ENCODE measurements at regions not wholly inside any gene's neighbourhood (a gene's known extent, or its start where the extent isn't known, plus 50 kb on each side); places are given as distances from the start of the nearest gene placed in this dataset.

DNA sequence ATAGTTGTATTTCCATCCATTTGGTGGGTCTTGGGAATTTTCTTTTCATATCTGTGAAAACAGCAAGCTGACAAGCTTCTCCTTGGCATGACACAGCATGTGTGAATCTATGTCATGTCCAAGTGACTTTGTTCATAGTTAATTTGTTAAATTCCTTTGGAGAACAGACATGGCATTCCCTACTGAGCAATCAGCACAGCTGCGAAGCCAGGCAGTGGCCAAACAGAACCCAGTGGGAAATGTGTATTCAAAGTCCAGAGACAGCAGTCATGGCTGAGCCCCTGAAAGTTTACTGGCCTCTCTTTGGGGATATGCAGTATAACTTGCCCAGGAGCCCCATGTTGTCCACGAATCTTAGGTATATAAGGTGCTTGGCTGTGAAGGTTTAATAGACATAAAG is 474.7 kb downstream of the NKX6-1 start:
- TF ChIP-seq, protein P1, sequence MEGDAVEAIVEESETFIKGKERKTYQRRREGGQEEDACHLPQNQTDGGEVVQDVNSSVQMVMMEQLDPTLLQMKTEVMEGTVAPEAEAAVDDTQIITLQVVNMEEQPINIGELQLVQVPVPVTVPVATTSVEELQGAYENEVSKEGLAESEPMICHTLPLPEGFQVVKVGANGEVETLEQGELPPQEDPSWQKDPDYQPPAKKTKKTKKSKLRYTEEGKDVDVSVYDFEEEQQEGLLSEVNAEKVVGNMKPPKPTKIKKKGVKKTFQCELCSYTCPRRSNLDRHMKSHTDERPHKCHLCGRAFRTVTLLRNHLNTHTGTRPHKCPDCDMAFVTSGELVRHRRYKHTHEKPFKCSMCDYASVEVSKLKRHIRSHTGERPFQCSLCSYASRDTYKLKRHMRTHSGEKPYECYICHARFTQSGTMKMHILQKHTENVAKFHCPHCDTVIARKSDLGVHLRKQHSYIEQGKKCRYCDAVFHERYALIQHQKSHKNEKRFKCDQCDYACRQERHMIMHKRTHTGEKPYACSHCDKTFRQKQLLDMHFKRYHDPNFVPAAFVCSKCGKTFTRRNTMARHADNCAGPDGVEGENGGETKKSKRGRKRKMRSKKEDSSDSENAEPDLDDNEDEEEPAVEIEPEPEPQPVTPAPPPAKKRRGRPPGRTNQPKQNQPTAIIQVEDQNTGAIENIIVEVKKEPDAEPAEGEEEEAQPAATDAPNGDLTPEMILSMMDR (IDR thresholded peaks at IDR 0.05): no peak
- H3K36me3 ChIP-seq: no peaks in the 10 kb centered on the region
- H3K27me3 ChIP-seq: no peaks in the 10 kb centered on the region
- no peaks in the 10 kb centered on the region for H3K4me1 ChIP-seq
- no peak overlapping the region for H3K27ac ChIP-seq
- intact Hi-C loops (cut with DNase I; ENCODE audit: low total_unique reads): no loop called here
- H3K9me3 ChIP-seq: peaks cover 0 to 3% (median 0%) of the 10 kb centered on the region in 3 donors
- H3K4me3 ChIP-seq: no peak overlapping the region
- DNase-seq: no peak

DNA sequence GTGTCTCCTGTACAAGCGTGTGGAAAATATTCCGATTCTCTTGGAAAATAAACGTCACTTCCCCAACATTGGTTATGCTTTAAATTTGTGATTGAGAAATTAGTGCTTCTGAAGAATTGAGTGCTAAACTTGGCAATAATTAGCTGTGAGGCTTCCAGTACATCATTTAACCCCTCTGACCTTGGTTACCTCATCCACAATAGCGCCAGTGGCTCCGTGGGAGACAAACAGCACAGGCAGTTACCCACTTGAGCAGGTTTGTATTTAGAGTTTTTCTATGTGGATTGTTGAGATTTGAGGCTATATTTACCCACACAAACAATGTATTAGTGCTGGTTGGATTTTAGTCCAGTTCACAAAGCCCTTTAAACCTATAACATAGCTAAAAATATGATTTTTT is 476.5 kb downstream of the NKX6-1 start:
- no peak for DNase-seq

DNA sequence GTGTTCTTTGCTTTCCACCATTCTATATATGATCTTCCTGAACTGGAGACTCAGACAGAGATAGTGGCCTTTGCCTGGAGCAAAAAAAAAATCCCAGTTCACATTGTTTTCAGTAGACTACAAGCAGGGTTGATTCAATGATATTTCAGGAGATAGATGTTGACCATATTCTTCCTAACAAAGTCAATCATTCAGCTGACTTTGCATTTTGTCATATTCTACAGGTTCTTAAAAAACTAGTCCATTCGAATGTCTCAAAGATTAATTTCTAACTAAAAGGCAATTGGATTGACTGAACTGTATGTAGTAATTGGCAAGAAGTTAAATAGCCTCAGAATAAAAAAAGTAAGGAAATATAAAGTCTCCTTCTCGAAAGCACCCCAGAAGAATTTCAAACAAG is 479.5 kb downstream of the NKX6-1 start:
- TF ChIP-seq, protein P1 (IDR thresholded peaks at IDR 0.05): no peak
- H3K4me1 ChIP-seq: no peaks in the 10 kb centered on the region
- H3K9me3 ChIP-seq: no peaks in the 10 kb centered on the region
- H3K27me3 ChIP-seq: no peaks in the 10 kb centered on the region
- no peaks in the 10 kb centered on the region for H3K36me3 ChIP-seq
- DNase-seq: no peak
- H3K4me3 ChIP-seq: no peak overlapping the region
- intact Hi-C loops (cut with DNase I; ENCODE audit: low total_unique reads): no loop called here
- H3K27ac ChIP-seq: no peak overlapping the region

More for the DNA sequence above, 476.5 kb downstream of the NKX6-1 start:
- H3K27me3 ChIP-seq: no peaks in the 10 kb centered on the region
- peaks cover 0 to 3% (median 0%) of the 10 kb centered on the region in 3 donors for H3K9me3 ChIP-seq
- H3K4me1 ChIP-seq: no peaks in the 10 kb centered on the region
- no peak overlapping the region for H3K4me3 ChIP-seq
- H3K36me3 ChIP-seq: no peaks in the 10 kb centered on the region
- H3K27ac ChIP-seq: no peak overlapping the region
- TF ChIP-seq, protein P1 (IDR thresholded peaks at IDR 0.05): no peak
- intact Hi-C loops (cut with DNase I; ENCODE audit: low total_unique reads): no loop called here

DNA sequence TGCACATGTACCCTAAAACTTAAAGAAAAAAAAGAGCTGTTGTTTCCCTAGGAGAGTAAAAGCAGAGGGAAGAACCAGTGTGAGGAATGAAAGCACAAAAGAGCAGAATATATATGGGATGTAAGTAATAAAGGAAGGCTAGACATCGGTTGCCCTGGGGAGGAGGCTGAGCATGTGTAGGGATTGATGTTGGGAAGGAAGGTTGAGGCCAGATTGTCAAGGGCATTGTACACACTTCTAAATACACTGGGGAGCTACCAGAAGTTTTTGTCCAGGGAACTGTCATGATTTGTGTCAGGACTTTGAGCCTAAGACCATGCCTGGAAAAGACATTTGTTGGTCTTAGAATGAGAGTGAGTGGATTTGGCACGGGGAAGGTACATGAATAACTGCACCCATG is 467.1 kb downstream of the GPAT3 start:
- no peaks in the 10 kb centered on the region for H3K27me3 ChIP-seq
- intact Hi-C loops (cut with DNase I; ENCODE audit: low total_unique reads): no loop called here
- H3K9me3 ChIP-seq: no peaks in the 10 kb centered on the region
- TF ChIP-seq, protein P1 (IDR thresholded peaks at IDR 0.05): no peak
- no peak overlapping the region for H3K27ac ChIP-seq
- DNase-seq: no peak
- no peaks in the 10 kb centered on the region for H3K36me3 ChIP-seq
- H3K4me1 ChIP-seq: no peaks in the 10 kb centered on the region
- no peak overlapping the region for H3K4me3 ChIP-seq

DNA sequence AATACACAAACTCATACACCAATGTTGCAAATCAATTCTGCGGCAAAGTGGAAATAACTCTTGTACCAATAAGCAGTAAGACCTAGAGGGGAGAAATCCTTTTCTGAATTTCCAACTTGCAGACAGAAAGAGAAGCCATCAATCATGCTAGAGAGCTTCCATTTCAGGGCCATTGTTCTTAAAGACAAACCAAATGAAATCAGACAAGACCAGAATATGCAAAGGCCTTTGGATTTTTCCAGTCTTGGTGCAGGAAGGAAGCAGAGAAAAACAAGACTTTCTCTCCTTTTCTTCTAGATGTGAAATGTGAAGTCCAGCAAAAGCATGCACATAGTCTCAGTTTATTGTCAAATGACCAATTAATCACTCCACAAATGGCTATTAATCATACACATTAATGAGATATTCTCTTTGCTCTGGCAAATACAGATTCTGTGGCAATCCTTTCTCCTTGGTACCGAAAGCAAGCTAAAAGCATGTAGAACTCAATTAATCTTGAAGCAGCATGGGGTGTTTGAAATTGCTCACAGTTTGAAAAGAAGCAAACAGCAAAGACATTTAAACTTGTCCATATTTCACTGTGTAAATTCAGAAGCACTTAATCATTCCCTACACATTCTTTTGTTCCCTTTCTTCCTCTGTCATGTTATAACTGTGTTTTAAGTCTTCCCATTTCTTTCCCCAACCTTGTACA is 466.1 kb downstream of the GPAT3 start:
- TF ChIP-seq, protein P1 (IDR thresholded peaks at IDR 0.05): no peak
- intact Hi-C loops (cut with DNase I; ENCODE audit: low total_unique reads): no loop called here
- H3K4me3 ChIP-seq: no peak overlapping the region
- no peaks in the 10 kb centered on the region for H3K27me3 ChIP-seq
- H3K27ac ChIP-seq: no peak overlapping the region
- DNase-seq: no peak
- no peaks in the 10 kb centered on the region for H3K4me1 ChIP-seq
- H3K9me3 ChIP-seq: no peaks in the 10 kb centered on the region
- no peaks in the 10 kb centered on the region for H3K36me3 ChIP-seq

DNA sequence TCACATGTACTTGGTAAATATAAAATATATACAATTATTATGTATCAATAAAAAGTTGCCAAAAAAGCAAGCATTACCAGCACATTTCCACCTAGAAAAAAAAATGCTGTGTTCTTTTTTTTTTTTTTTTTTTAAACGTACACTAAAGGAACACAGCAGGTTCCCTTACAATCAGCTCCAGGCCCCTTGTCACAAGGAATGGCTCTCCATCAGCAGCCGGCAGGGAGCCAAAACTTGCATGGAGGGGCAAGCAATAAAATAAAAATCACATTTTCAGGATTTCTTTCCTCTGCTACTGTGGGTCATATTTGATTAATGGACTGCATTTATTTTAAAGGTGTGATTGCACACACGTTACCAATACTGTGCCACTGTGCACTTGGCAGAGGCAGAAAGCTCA is 460.3 kb downstream of the GPAT3 start:
- Histone ChIP-seq H3K36me3 (no peaks in the 10 kb centered on the region), H3K4me1 (no peaks in the 10 kb centered on the region), H3K27me3 (no peaks in the 10 kb centered on the region), H3K27ac (no peak overlapping the region), H3K4me3 (no peak overlapping the region), H3K9me3 (no peaks in the 10 kb centered on the region)
- TF ChIP-seq, protein P1 (IDR thresholded peaks at IDR 0.05): no peak
- intact Hi-C loops (cut with DNase I; ENCODE audit: low total_unique reads): no loop called here
- DNase-seq: no peak
